MCF 10A (cell line): ENCODE measurements at regions not wholly inside any gene's neighbourhood (a gene's known extent, or its start where the extent isn't known, plus 50 kb on each side); places are given as distances from the start of the nearest gene placed in this dataset.

ENCODE experiments used
- BruUV-seq: library from RNA; stranded (reverse); fragments of 400-500 nt; replicated peaks from 2 replicates; lab custom pipeline; 2021; lab: Mats Ljungman, UMichigan
- CTCF ChIA-PET: fragments of 300-600 bp; sonication (Branson Sonifier 250); formaldehyde crosslinking; extraction: SDS; loops from one replicate; lab custom pipeline; 2021; ENCODE audit warnings: antibody characterized with exemption, inconsistent platforms; lab: Yijun Ruan, JAX
- POLR2A ChIA-PET: fragments of 300-600, 350-650 bp; sonication (Branson Sonifier 250); formaldehyde crosslinking; extraction: SDS; loops from one replicate; lab custom pipeline; 2020; ENCODE audit warnings: antibody characterized with exemption, inconsistent platforms; lab: Yijun Ruan, JAX
- DNase-seq: peaks from one replicate; pipeline ENCODE4 v3.0.0-alpha.2; 2018; ENCODE audit not compliant: unreplicated experiment
- H3K27ac Mint-ChIP-seq: one replicate; pipeline ENCODE4 v1.8.0; 2022; ENCODE audit warnings: mild to moderate bottlenecking, low read depth, mixed read lengths; ENCODE audit not compliant: unreplicated experiment
- H3K27me3 Mint-ChIP-seq: one replicate; pipeline ENCODE4 v1.8.0; 2022; ENCODE audit warnings: mixed read lengths; ENCODE audit not compliant: insufficient read depth, unreplicated experiment
- H3K36me3 Mint-ChIP-seq: one replicate; pipeline ENCODE4 v1.8.0; 2022; ENCODE audit warnings: mild to moderate bottlenecking, moderate library complexity, mixed read lengths; ENCODE audit not compliant: insufficient read depth, unreplicated experiment
- H3K4me1 Mint-ChIP-seq: one replicate; pipeline ENCODE4 v1.8.0; 2022; ENCODE audit warnings: mixed read lengths; ENCODE audit not compliant: insufficient read depth, unreplicated experiment
- H3K4me3 Mint-ChIP-seq: one replicate; pipeline ENCODE4 v1.8.0; 2022; ENCODE audit warnings: mild to moderate bottlenecking, moderate library complexity, mixed read lengths; ENCODE audit not compliant: unreplicated experiment
- H3K9me3 Mint-ChIP-seq: one replicate; pipeline ENCODE4 v1.8.0; 2022; ENCODE audit warnings: mixed read lengths; ENCODE audit not compliant: unreplicated experiment
- CTCF ChIP-seq: fragments of 200-600 bp; IDR thresholded peaks from one replicate; pipeline ENCODE4 v1.8.0; 2022; ENCODE audit warnings: antibody characterized with exemption, mild to moderate bottlenecking; ENCODE audit not compliant: unreplicated experiment
- intact Hi-C: fragments of 100-400 bp; cut with micrococcal nuclease; formaldehyde crosslinking; loops from 2 replicates; pipeline ENCODE4 v1.14.1; 2022

- TF ChIP-seq CTCF = no peak
- Mint-ChIP-seq H3K36me3 (no peaks in the 10 kb centered on the region), H3K27me3 (no peaks in the 10 kb centered on the region)
Observed at GRCh38 chr10:90412582-90412981, 445.3 kb downstream of the HTR7 start.

GRCh38 chr10:90413196-90413595 is 444.6 kb downstream of the HTR7 start:
- ChIA-PET POLR2A (interaction anchor here (0.7 kb wide), 1 partner anchor 712 kb away, joined by 3 read pairs; the partner anchor contains the start of gene KIF20B), CTCF (no interaction called here)
- peaks cover 8% of the 10 kb centered on the region for H3K9me3 Mint-ChIP-seq
- no peak for TF ChIP-seq CTCF
- H3K27me3 Mint-ChIP-seq = no peaks in the 10 kb centered on the region
- peak overlapping the region; percentile 42 for H3K27ac Mint-ChIP-seq
- H3K36me3 Mint-ChIP-seq = no peaks in the 10 kb centered on the region
- H3K4me1 Mint-ChIP-seq = peaks cover 28% of the 10 kb centered on the region
- intact Hi-C loops = loop anchor here (10.0 kb wide), 1 partner anchor 268 kb away; no protein-coding TSS in a partner anchor
- BruUV-seq = no TSS peak
- H3K4me3 Mint-ChIP-seq = peak overlapping the region; percentile 54
- peak; percentile 61 for DNase-seq

More at GRCh38 chr10:90412582-90412981, 445.3 kb downstream of the HTR7 start:
- peak overlapping the region; percentile 54 for H3K4me3 Mint-ChIP-seq
- H3K27ac Mint-ChIP-seq = no peak overlapping the region
- peaks cover 8% of the 10 kb centered on the region for H3K9me3 Mint-ChIP-seq
- H3K4me1 Mint-ChIP-seq = peaks cover 25% of the 10 kb centered on the region
- POLR2A ChIA-PET = no interaction called here
- DNase-seq = no peak
- CTCF ChIA-PET = interaction anchor here (0.6 kb wide), 1 partner anchor 25 kb away, joined by 3 read pairs; no protein-coding TSS in a partner anchor
- intact Hi-C loops = loop anchor here (10.0 kb wide), 1 partner anchor 268 kb away; no protein-coding TSS in a partner anchor
- no TSS peak for BruUV-seq

- BruUV-seq = no TSS peak
- Mint-ChIP-seq H3K36me3 (no peaks in the 10 kb centered on the region), H3K9me3 (peaks cover 8% of the 10 kb centered on the region), H3K4me3 (no peak overlapping the region), H3K4me1 (peaks cover 36% of the 10 kb centered on the region), H3K27me3 (no peaks in the 10 kb centered on the region), H3K27ac (no peak overlapping the region)
- ChIA-PET CTCF (interaction anchor here (0.6 to 1.0 kb wide), 2 partner anchors 70 to 1658 kb away, joined by 3 read pairs; no protein-coding TSS in a partner anchor), POLR2A (no interaction called here)
- TF ChIP-seq CTCF = no peak
- DNase-seq = no peak
- intact Hi-C loops = loop anchor here (5.0 to 10.0 kb wide), 3 partner anchors 193 to 623 kb away; no protein-coding TSS in a partner anchor
Observed at GRCh38 chr10:90414926-90415325, 442.9 kb downstream of the HTR7 start.

GRCh38 chr10:90417029-90417428 is 440.8 kb downstream of the HTR7 start:
- peak; percentile 80 for DNase-seq
- no peaks in the 10 kb centered on the region for H3K27me3 Mint-ChIP-seq
- intact Hi-C loops = loop anchor here (5.0 to 10.0 kb wide), 3 partner anchors 195 to 625 kb away; no protein-coding TSS in a partner anchor
- BruUV-seq = TSS peak; percentile 26
- ChIA-PET CTCF (no interaction called here), POLR2A (interaction anchor here (0.5 to 3.5 kb wide), 8 partner anchors 10 to 242 kb away, joined by 3 to 21 read pairs (median 4); no protein-coding TSS in a partner anchor)
- no peak for TF ChIP-seq CTCF
- H3K9me3 Mint-ChIP-seq = no peaks in the 10 kb centered on the region
- peaks cover 37% of the 10 kb centered on the region for H3K4me1 Mint-ChIP-seq
- H3K36me3 Mint-ChIP-seq = no peaks in the 10 kb centered on the region
- H3K27ac Mint-ChIP-seq = peak overlapping the region; percentile 85
- H3K4me3 Mint-ChIP-seq = no peak overlapping the region
